ENCODE measurements at regions not wholly inside any gene's neighbourhood (a gene's known extent, or its start where the extent isn't known, plus 50 kb on each side); places are given as distances from the start of the nearest gene placed in this dataset.

GRCh38 chr9:107931071-107931715 is 441.6 kb upstream of the KLF4 start:
- no peak for DNase-seq (ENCODE audit: low read depth)
- no peak overlapping the region for H3K4me3 ChIP-seq (ENCODE audit: low read depth, low read length)

GRCh38 chr9:107929443-107929842 is 439.9 kb upstream of the KLF4 start:
- H3K4me3 ChIP-seq (ENCODE audit: low read depth, low read length): no peak overlapping the region
- DNase-seq (ENCODE audit: low read depth): peak; percentile 89

GRCh38 chr9:107928701-107929371 is 439.3 kb upstream of the KLF4 start:
- DNase-seq (ENCODE audit: low read depth): no peak
- H3K4me3 ChIP-seq (ENCODE audit: low read depth, low read length): no peak overlapping the region

- H3K4me3 ChIP-seq (ENCODE audit: low read depth, low read length): no peak overlapping the region
Measured at GRCh38 chr9:107927276-107927675, 437.7 kb upstream of the KLF4 start.

GRCh38 chr9:107925749-107926297 is 436.3 kb upstream of the KLF4 start:
- DNase-seq (ENCODE audit: low read depth): no peak
- H3K4me3 ChIP-seq (ENCODE audit: low read depth, low read length): no peak overlapping the region

More at GRCh38 chr9:107927276-107927675, 437.7 kb upstream of the KLF4 start:
- no peak for DNase-seq (ENCODE audit: low read depth)

- H3K4me3 ChIP-seq (ENCODE audit: low read depth, low read length): no peak overlapping the region
Measured at GRCh38 chr9:107922260-107922659, 432.7 kb upstream of the KLF4 start.

GRCh38 chr9:107919263-107919662 is 429.7 kb upstream of the KLF4 start:
- DNase-seq (ENCODE audit: low read depth): no peak
- H3K4me3 ChIP-seq (ENCODE audit: low read depth, low read length): no peak overlapping the region

More at GRCh38 chr9:107922260-107922659, 432.7 kb upstream of the KLF4 start:
- DNase-seq (ENCODE audit: low read depth): no peak

GRCh38 chr9:107918749-107919148 is 429.2 kb upstream of the KLF4 start:
- no peak overlapping the region for H3K4me3 ChIP-seq (ENCODE audit: low read depth, low read length)

GRCh38 chr9:107914151-107914550 is 424.6 kb upstream of the KLF4 start:
- no peak for DNase-seq (ENCODE audit: low read depth)
- H3K4me3 ChIP-seq (ENCODE audit: low read depth, low read length): no peak overlapping the region

More at GRCh38 chr9:107918749-107919148, 429.2 kb upstream of the KLF4 start:
- no peak for DNase-seq (ENCODE audit: low read depth)

GRCh38 chr9:107907715-107908114 is 418.1 kb upstream of the KLF4 start:
- no peak for DNase-seq (ENCODE audit: low read depth)
- H3K4me3 ChIP-seq (ENCODE audit: low read depth, low read length): no peak overlapping the region

GRCh38 chr9:107907255-107907654 is 417.7 kb upstream of the KLF4 start:
- H3K4me3 ChIP-seq (ENCODE audit: low read depth, low read length): no peak overlapping the region
- DNase-seq (ENCODE audit: low read depth): no peak

- no peak overlapping the region for H3K4me3 ChIP-seq (ENCODE audit: low read depth, low read length)
- DNase-seq (ENCODE audit: low read depth): no peak
Measured at GRCh38 chr9:107906074-107906473, 416.5 kb upstream of the KLF4 start.

GRCh38 chr9:107905308-107906020 is 415.9 kb upstream of the KLF4 start:
- no peak overlapping the region for H3K4me3 ChIP-seq (ENCODE audit: low read depth, low read length)
- no peak for DNase-seq (ENCODE audit: low read depth)

- no peak overlapping the region for H3K4me3 ChIP-seq (ENCODE audit: low read depth, low read length)
- no peak for DNase-seq (ENCODE audit: low read depth)
Measured at GRCh38 chr9:107899961-107900330, 410.4 kb upstream of the KLF4 start.

GRCh38 chr9:107898761-107899160 is 409.2 kb upstream of the KLF4 start:
- no peak overlapping the region for H3K4me3 ChIP-seq (ENCODE audit: low read depth, low read length)
- DNase-seq (ENCODE audit: low read depth): no peak

GRCh38 chr9:107896544-107896943 is 407.0 kb upstream of the KLF4 start:
- H3K4me3 ChIP-seq (ENCODE audit: low read depth, low read length): no peak overlapping the region
- DNase-seq (ENCODE audit: low read depth): no peak

- DNase-seq (ENCODE audit: low read depth): peak; percentile 44
- H3K4me3 ChIP-seq (ENCODE audit: low read depth, low read length): no peak overlapping the region
Measured at GRCh38 chr9:107895501-107896001, 406.0 kb upstream of the KLF4 start.

- DNase-seq (ENCODE audit: low read depth): peak; percentile 88
- no peak overlapping the region for H3K4me3 ChIP-seq (ENCODE audit: low read depth, low read length)
Measured at GRCh38 chr9:107894572-107895261, 405.1 kb upstream of the KLF4 start.

GRCh38 chr9:107890921-107891465 is 401.4 kb upstream of the KLF4 start:
- DNase-seq (ENCODE audit: low read depth): no peak
- H3K4me3 ChIP-seq (ENCODE audit: low read depth, low read length): no peak overlapping the region

Data from skeletal muscle cell (primary cell).